Activated CD4-positive, alpha-beta memory T cell treated with anti-CD3 and anti-CD28 coated beads for 36 hours (primary cell): ENCODE measurements at regions not wholly inside any gene's neighbourhood (a gene's known extent, or its start where the extent isn't known, plus 50 kb on each side); places are given as distances from the start of the nearest gene placed in this dataset.

ENCODE experiments used
- CTCF ChIA-PET: fragments of 350-600 bp; sonication (Branson Sonifier 250); formaldehyde crosslinking; loops from one replicate; lab custom pipeline; 2021; ENCODE audit warnings: antibody characterized with exemption, inconsistent platforms; lab: Charles Lee
- POLR2A ChIA-PET: fragments of 350-600 bp; sonication (Branson Sonifier 250); formaldehyde crosslinking; loops from one replicate; lab custom pipeline; 2021; ENCODE audit warnings: antibody characterized with exemption; lab: Charles Lee
- DNase-seq: peaks from one replicate; pipeline ENCODE4 v3.0.0-alpha.2; 2020
- H3K27ac Mint-ChIP-seq: one replicate; pipeline ENCODE4 v1.8.0; 2021; ENCODE audit warnings: mixed read lengths
- H3K27me3 Mint-ChIP-seq: one replicate; pipeline ENCODE4 v1.8.0; 2021; ENCODE audit warnings: mixed read lengths
- H3K36me3 Mint-ChIP-seq: one replicate; pipeline ENCODE4 v1.8.0; 2021; ENCODE audit warnings: mixed read lengths
- H3K4me1 Mint-ChIP-seq: one replicate; pipeline ENCODE4 v1.8.0; 2021; ENCODE audit warnings: low read depth, mixed read lengths
- H3K4me3 Mint-ChIP-seq: one replicate; pipeline ENCODE4 v1.8.0; 2021; ENCODE audit warnings: mild to moderate bottlenecking, mixed read lengths
- H3K9me3 Mint-ChIP-seq: one replicate; pipeline ENCODE4 v1.8.0; 2021; ENCODE audit warnings: mixed read lengths
- intact Hi-C: fragments of 100-400 bp; cut with micrococcal nuclease; formaldehyde crosslinking; loops from one replicate; pipeline ENCODE4 v1.15.1; 2023

DNA sequence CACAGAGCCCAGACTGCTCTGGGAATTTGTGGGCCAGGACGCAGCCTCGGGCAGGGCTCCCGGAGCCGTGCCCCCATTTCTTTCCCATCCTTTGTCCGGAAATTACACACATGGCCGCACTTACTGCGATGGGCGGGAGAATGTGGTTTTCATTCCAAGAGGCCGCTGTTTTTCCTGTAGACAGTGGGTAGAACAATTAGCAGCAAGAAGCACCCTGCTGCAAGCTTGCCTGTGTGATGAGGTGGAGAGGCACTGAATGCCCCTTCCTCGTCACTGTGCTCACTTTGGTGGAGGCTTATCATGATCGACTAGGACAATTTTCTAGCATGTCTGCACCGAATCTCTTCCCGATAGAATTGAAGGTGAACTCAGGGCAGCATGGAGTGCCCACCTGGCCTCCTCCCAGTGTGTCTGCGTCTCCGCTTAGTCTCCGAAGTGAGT is 102.8 kb downstream of the DACT2 start:
- H3K9me3 Mint-ChIP-seq, result no peaks in the 10 kb centered on the region

DNA sequence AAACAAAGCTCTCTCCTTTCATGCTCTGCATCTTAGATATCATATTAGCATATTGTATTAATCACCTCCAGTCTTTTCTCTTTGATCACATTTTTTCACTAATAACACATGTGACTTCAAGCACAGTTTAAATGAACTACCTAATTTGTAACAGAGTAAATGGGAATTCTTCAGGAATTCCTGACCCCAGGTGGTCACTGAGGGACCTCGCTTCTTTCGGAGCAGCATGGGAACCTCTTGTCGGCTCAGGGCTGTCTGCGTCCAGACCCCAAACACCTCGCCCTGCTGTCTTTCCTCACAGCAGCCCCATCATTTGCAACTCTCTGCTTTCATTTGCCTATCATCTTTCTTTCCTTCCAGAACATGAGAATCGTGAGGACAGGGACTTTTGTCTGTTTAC is 103.5 kb downstream of the DACT2 start:
- H3K4me3 Mint-ChIP-seq, result no peak overlapping the region
- no peak overlapping the region for H3K27ac Mint-ChIP-seq
- ChIA-PET CTCF (no interaction called here), POLR2A (no interaction called here)
- no peaks in the 10 kb centered on the region for H3K4me1 Mint-ChIP-seq
- H3K9me3 Mint-ChIP-seq, result no peaks in the 10 kb centered on the region
- no peak for DNase-seq
- peaks cover 3% of the 10 kb centered on the region for H3K27me3 Mint-ChIP-seq
- intact Hi-C loops, result no loop called here
- H3K36me3 Mint-ChIP-seq, result no peaks in the 10 kb centered on the region

More for the DNA sequence above, 102.8 kb downstream of the DACT2 start:
- Mint-ChIP-seq H3K27me3 (peaks cover 3% of the 10 kb centered on the region), H3K4me1 (no peaks in the 10 kb centered on the region), H3K4me3 (no peak overlapping the region), H3K27ac (no peak overlapping the region), H3K36me3 (no peaks in the 10 kb centered on the region)
- intact Hi-C loops, result no loop called here
- DNase-seq, result no peak
- ChIA-PET CTCF (no interaction called here), POLR2A (no interaction called here)

DNA sequence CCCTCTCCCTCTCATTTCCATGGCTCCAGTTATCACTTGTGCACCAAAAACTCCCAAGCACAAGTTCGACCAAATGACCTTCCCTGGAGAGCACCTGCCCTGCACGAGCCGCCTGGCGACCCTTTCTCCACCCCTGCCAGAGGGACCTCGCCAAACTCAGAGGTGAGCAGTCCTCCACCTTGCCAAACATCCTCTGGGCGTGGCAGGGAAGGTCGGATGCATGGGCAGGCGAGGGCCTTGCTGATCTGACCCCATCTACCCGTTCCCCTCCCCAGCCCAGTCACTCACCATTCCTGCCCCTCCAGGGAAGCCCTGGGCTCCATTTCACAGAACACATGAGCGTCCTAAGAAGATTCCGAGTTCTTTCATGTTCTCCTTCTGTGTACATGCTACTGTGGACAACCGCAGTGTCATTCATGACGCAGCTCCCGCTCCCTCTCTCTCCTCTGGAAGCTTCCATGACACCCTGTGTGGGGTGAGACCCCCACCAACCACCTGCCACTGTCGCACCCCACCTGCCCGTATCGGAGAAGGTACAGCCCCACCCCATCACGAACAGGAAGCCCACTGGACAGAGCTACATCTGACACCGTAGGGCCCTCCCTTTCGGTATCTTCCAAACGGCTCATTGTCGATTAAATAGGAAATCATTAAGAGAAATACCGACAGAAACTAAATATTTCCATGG is 104.3 kb downstream of the DACT2 start:
- intact Hi-C loops, result no loop called here
- H3K36me3 Mint-ChIP-seq, result no peaks in the 10 kb centered on the region
- H3K27me3 Mint-ChIP-seq, result peaks cover 2% of the 10 kb centered on the region
- CTCF ChIA-PET, result no interaction called here
- H3K4me1 Mint-ChIP-seq, result no peaks in the 10 kb centered on the region
- POLR2A ChIA-PET, result no interaction called here
- no peaks in the 10 kb centered on the region for H3K9me3 Mint-ChIP-seq
- no peak for DNase-seq
- no peak overlapping the region for H3K4me3 Mint-ChIP-seq
- no peak overlapping the region for H3K27ac Mint-ChIP-seq

DNA sequence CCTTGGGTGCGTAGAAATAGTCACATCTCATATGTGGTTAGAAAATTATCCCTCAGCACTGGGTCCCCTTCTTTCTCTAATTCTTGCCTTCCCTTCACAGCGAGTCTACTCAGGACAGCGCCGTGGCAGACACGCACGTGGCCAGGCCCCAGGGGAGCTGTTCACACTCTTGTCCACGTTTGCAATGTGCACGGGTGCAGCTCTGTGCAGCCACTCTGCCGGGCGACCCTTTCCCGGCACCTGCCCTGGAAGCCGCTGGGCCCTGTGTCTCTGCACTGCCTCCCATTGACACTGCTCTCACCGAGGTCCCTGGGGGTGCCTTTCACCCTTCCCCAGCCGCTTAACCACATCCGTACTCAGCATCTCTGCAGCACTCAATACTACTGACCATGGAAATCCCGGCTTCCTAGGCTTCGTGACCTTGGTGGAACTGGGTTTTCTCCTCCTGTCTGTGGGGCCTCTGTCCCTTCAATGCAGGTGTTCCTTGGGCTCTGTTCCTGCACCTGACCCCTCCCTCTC is 104.9 kb downstream of the DACT2 start:
- intact Hi-C loops, result no loop called here
- CTCF ChIA-PET, result no interaction called here
- H3K27ac Mint-ChIP-seq, result no peak overlapping the region
- H3K4me1 Mint-ChIP-seq, result no peaks in the 10 kb centered on the region
- no peaks in the 10 kb centered on the region for H3K36me3 Mint-ChIP-seq
- no peak overlapping the region for H3K4me3 Mint-ChIP-seq
- POLR2A ChIA-PET, result no interaction called here
- peaks cover 2% of the 10 kb centered on the region for H3K27me3 Mint-ChIP-seq
- no peak for DNase-seq
- H3K9me3 Mint-ChIP-seq, result no peaks in the 10 kb centered on the region

DNA sequence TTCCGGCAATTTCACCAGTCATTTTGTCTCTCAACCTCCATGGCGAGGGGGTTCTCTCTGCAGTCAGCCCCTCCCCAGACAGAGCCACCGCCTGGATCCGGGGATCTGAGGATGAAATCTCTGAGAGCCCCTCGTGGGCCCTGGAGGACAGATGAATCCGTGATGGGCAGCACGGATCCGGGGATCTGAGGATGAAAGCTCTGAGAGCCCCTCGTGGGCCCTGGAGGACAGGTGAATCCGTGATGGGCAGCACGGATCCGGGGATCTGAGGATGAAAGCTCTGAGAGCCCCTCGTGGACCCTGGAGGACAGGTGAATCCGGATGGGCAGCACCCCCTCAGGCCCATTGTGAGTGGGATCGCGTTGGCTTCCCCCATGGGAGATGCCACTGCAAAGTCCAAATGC is 106.5 kb downstream of the DACT2 start:
- Mint-ChIP-seq H3K27ac (no peak overlapping the region), H3K27me3 (no peaks in the 10 kb centered on the region), H3K4me3 (no peak overlapping the region), H3K4me1 (no peaks in the 10 kb centered on the region), H3K36me3 (no peaks in the 10 kb centered on the region), H3K9me3 (no peaks in the 10 kb centered on the region)
- ChIA-PET POLR2A (no interaction called here), CTCF (no interaction called here)
- no peak for DNase-seq
- intact Hi-C loops, result no loop called here

DNA sequence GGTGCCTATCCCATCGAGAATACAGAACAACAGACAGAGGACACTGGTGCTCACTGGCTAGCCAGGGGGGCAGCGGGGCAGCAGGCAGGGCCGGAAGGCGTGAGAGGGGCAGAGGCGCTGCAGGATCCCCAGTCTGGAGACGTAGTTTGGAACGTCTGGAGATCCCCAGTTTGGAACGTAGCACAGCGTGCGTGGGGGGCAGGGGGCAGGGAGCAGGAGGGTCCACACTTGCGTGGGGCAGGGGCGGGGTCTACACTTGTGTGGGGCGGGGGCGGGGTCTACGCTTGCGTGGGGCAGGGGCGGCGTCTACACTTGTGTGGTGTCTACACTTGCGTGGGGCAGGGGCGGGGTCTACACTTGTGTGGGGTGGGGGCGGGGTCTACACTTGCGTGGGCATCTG is 107.2 kb downstream of the DACT2 start:
- CTCF ChIA-PET, result no interaction called here
- intact Hi-C loops, result no loop called here
- Mint-ChIP-seq H3K4me1 (no peaks in the 10 kb centered on the region), H3K27ac (no peak overlapping the region), H3K27me3 (no peaks in the 10 kb centered on the region), H3K36me3 (no peaks in the 10 kb centered on the region), H3K9me3 (no peaks in the 10 kb centered on the region), H3K4me3 (no peak overlapping the region)
- DNase-seq, result no peak
- POLR2A ChIA-PET, result no interaction called here

DNA sequence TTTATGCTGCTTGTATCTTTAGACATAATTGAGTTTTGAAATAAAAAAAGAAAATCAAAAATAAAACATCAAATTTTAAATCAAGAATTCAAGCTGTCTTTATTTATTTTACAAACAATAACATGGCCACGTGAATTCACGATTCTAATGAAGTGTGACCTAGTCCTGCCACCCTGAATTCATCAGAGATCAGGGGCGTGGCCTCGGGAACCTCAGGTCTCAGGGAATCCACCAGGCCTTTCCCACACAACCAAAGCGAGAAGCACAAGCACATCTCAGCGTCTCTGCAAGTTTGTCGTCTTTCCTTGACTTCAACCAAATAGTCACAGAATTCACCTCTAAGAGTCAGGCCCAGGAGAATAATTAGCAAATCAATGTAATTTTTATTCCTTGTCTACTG is 107.9 kb downstream of the DACT2 start:
- Mint-ChIP-seq H3K4me1 (no peaks in the 10 kb centered on the region), H3K4me3 (no peak overlapping the region), H3K36me3 (no peaks in the 10 kb centered on the region), H3K27ac (no peak overlapping the region), H3K27me3 (no peaks in the 10 kb centered on the region), H3K9me3 (no peaks in the 10 kb centered on the region)
- ChIA-PET CTCF (no interaction called here), POLR2A (no interaction called here)
- no peak for DNase-seq
- intact Hi-C loops, result no loop called here

DNA sequence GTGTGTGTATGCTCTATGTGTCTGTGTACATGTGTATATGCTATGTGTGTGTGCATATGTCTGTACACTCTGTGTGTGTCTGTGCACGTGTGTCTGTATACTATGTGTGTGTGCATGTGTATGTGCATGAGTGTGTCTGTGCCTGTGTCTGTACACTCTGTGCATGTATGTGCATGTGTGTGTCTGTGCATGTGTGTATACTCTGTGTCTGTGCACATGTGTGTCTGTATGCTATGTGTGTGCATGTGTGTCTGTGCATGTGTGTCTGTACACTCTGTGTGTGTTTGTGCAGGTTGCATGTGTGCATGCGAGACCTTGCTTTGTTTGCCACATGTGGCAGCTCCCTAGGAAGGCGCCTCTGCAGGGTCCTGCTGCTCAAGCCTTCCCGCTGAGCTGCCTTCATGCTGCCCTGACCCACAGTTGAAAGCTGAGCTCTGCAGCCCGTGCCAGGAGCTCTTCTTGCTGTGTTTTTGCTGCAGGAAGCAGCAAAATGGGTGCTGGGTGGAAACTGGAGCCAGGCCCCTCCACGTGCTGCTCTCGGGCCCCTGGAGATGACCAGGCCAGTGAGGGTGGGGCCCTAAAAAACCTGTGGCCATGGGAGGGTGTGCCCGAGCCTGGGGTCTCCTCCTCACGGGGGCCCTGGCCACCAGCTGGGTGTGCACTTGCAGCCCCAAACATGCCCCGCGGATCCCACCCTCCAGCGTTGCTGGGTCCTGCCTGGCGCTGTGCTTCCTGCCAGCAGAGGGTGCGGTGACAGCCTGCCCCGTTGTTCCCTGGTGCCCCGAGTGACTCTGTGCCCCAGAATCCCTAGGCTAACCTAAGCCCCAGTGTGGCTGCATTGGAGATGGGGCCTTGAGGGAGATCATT is 109.1 kb downstream of the DACT2 start:
- no peaks in the 10 kb centered on the region for H3K9me3 Mint-ChIP-seq
- no peaks in the 10 kb centered on the region for H3K4me1 Mint-ChIP-seq
- CTCF ChIA-PET, result no interaction called here

DNA sequence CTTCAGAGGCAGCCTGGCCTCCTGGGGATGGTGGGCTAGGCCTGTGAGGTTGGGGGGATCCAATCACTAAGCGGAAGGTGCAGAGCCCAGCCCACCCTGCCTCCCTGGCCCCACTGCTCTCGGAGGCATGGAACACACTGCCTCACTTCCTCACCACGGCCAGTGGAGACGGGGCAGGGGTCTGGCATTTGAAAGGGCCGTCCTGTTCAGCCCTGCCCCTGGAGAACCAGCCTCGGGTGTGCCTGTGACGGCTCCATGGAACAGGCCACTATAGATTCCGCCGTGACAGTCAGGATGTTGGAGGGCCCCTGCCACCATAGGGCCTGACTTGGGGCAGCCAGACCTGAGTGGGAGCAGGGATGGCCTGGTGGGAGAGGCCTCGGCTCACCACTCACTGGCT is 110.2 kb downstream of the DACT2 start:
- H3K4me1 Mint-ChIP-seq, result no peaks in the 10 kb centered on the region
- POLR2A ChIA-PET, result no interaction called here
- intact Hi-C loops, result no loop called here

More for the DNA sequence above, 109.1 kb downstream of the DACT2 start:
- Mint-ChIP-seq H3K27ac (no peak overlapping the region), H3K36me3 (no peaks in the 10 kb centered on the region), H3K27me3 (no peaks in the 10 kb centered on the region), H3K4me3 (no peak overlapping the region)
- POLR2A ChIA-PET, result no interaction called here
- intact Hi-C loops, result no loop called here
- no peak for DNase-seq

DNA sequence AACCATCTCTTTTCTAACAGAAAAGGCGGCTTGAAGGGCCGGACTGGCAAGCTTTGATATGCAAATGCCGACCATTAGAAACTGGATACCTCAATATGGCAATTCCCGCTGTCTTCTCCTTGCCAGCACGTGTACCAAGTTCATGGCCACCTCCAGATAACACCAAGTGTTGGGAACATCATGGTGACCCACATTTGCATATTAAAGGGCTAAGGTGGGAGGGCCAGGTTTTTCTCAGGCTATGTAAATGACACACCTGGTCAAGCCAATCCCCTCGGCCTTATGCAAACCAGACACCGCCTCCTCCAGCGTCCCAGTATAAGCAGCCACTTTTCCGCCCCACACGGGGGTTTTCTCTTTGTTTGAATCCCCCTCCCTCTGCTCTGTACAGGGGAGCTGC is 110.7 kb downstream of the DACT2 start:
- H3K36me3 Mint-ChIP-seq, result no peaks in the 10 kb centered on the region
- intact Hi-C loops, result no loop called here

More for the DNA sequence above, 110.2 kb downstream of the DACT2 start:
- Mint-ChIP-seq H3K27me3 (no peaks in the 10 kb centered on the region), H3K36me3 (no peaks in the 10 kb centered on the region), H3K27ac (no peak overlapping the region), H3K9me3 (no peaks in the 10 kb centered on the region), H3K4me3 (no peak overlapping the region)
- CTCF ChIA-PET, result no interaction called here
- no peak for DNase-seq

DNA sequence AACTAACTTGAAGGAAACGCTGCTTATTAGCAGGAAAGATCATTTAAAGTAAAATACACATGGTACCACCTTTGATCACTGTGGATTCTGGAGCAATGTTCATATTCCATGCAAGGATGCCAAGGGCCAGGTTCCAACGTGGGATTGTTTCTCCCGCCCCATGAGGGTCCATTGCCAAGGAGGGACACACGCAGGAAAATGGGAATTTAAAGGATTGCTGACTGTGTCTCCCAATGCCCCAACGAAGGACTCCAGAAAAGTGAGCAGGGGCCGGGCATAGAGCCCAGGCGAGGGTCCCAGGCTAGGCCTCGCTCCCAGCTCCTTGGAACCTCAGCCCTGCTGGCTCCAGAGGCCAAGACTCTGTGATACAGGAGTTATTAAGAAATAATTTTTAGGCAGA is 111.2 kb downstream of the DACT2 start:
- Mint-ChIP-seq H3K4me1 (no peaks in the 10 kb centered on the region), H3K9me3 (no peaks in the 10 kb centered on the region), H3K27ac (no peak overlapping the region), H3K4me3 (no peak overlapping the region), H3K36me3 (no peaks in the 10 kb centered on the region), H3K27me3 (no peaks in the 10 kb centered on the region)
- ChIA-PET POLR2A (no interaction called here), CTCF (no interaction called here)
- no peak for DNase-seq
- intact Hi-C loops, result no loop called here

More for the DNA sequence above, 110.7 kb downstream of the DACT2 start:
- Mint-ChIP-seq H3K27me3 (no peaks in the 10 kb centered on the region), H3K27ac (no peak overlapping the region), H3K4me1 (no peaks in the 10 kb centered on the region), H3K4me3 (no peak overlapping the region), H3K9me3 (no peaks in the 10 kb centered on the region)
- DNase-seq, result no peak
- CTCF ChIA-PET, result no interaction called here
- POLR2A ChIA-PET, result no interaction called here

DNA sequence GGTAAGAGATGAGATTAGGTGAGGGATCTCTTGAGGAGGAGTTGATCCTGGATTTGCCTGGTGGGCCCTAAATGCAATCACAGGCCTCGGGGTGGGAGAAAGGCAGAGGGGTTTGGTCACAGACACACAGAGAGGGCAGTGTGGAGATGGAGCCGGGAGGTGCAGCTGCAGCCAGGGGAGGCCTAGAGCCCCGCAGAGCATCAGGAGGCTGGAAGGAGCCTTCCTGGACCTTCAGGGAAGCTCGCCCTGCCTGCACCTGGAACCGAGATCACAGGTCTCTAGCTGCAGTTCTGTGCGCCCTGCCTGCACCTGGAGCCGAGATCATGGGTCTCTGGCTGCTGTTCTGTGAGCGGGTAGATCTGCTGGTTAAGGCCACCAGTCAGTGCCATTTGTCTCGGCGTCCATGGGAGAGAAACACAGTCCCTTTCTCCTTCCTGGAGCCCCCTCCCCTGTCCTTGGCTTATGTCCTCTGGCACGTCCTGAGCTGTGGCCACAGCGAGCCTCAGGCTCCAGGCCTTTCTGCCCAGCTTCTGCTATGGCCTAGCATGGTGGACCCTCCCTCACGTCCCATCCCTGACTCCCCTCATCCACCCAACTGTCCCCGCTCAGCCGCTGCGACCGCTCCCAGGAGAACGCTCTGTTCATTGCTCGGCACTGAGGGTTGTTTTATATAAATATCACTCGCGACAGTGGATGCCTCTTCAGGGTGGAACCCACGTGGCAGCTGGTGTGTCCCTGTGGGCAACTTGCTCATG is 112.0 kb downstream of the DACT2 start:
- no peaks in the 10 kb centered on the region for H3K4me1 Mint-ChIP-seq
- H3K4me3 Mint-ChIP-seq, result no peak overlapping the region
- H3K27me3 Mint-ChIP-seq, result no peaks in the 10 kb centered on the region
- no peaks in the 10 kb centered on the region for H3K36me3 Mint-ChIP-seq
- no peak overlapping the region for H3K27ac Mint-ChIP-seq
- CTCF ChIA-PET, result no interaction called here
- DNase-seq, result no peak
- H3K9me3 Mint-ChIP-seq, result no peaks in the 10 kb centered on the region
- intact Hi-C loops, result no loop called here
- POLR2A ChIA-PET, result no interaction called here
